KOPT-K1 (cell line): ENCODE measurements at regions not wholly inside any gene's neighbourhood (a gene's known extent, or its start where the extent isn't known, plus 50 kb on each side); places are given as distances from the start of the nearest gene placed in this dataset.
"Not testable (repeated sequence)": the region's sequence is repeated elsewhere in the genome, so short reads cannot be mapped to it uniquely, and the experiment has no call there.

Experiments used
- H3K27ac ChIP-seq: fragments of 200-600 bp; sonication (generic); 2 replicates; pipeline ENCODE4 v1.5.1; 2016; ENCODE audit warnings: antibody characterized with exemption, mild to moderate bottlenecking, low read depth, low read length; ENCODE audit not compliant: poor library complexity, severe bottlenecking
- H3K36me3 ChIP-seq: fragments of 200-600 bp; sonication (generic); 2 replicates; pipeline ENCODE4 v1.5.1; 2017; ENCODE audit warnings: antibody characterized with exemption, mild to moderate bottlenecking, low read length, moderate library complexity; ENCODE audit not compliant: insufficient read depth
- H3K9me3 ChIP-seq: fragments of 200-600 bp; sonication (generic); 2 replicates; pipeline ENCODE4 v1.5.1; 2017; ENCODE audit warnings: antibody characterized with exemption, low read length, mild to moderate bottlenecking; ENCODE audit not compliant: insufficient read depth, poor library complexity, severe bottlenecking

DNA sequence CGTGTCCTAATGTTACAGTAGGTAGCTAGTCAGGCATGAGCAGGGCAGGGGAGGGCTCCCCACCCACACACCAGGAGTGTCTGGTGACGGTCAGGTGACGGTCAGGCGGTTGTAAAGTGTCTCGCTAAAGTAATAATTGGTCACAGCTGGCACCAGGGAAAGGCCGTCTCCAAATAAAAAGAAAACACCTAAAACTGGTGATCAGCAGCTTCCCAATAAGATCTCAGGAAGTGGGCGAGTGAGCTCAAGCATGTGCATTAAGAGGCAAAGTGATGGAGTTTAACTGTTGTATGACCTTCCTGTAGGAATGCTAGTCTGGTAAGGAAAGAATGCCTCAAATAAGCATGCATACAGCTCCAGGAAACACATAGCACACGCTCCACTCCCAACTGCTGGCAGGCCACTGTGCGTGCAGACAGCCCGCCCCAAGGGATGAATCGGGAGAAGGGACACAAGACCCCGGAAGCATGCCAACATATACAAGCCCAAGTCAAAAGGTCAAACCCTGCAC lies 177.1 kb downstream of the RNF144A start:
- no peak overlapping the region for H3K27ac ChIP-seq
- H3K36me3 ChIP-seq, result no peaks in the 10 kb centered on the region
- H3K9me3 ChIP-seq, result no peaks in the 10 kb centered on the region

GRCh38 chr2:7096726-7097352 lies 179.6 kb downstream of the RNF144A start:
- Histone ChIP-seq H3K9me3 (no peaks in the 10 kb centered on the region), H3K36me3 (no peaks in the 10 kb centered on the region), H3K27ac (no peak overlapping the region)

GRCh38 chr2:7097353-7097895 lies 180.2 kb downstream of the RNF144A start:
- Histone ChIP-seq H3K9me3 (no peaks in the 10 kb centered on the region), H3K27ac (no peak overlapping the region), H3K36me3 (no peaks in the 10 kb centered on the region)

DNA sequence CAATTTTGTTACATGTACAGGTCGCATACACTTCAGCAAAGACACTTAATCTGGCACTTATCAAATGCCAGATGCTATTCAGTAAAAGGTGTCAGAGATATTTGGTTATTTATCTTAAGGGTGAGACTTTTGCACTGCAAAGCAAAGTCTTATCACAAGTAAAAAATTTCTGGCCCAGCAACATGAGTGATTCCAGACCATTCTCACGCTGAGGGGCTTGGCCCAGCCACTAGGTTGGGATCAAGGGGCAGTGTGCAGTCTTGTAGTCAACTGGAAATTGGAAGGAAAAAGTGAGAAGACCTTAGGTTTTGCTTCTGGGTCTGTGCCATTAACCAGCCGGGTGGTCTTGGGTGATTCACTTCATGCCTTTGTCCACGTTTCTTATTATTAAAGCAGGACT lies 181.6 kb downstream of the RNF144A start:
- Histone ChIP-seq H3K27ac (no peak overlapping the region), H3K9me3 (no peaks in the 10 kb centered on the region), H3K36me3 (no peaks in the 10 kb centered on the region)

GRCh38 chr2:7099687-7100086 lies 182.5 kb downstream of the RNF144A start:
- not testable (repeated sequence) for H3K36me3 ChIP-seq, H3K9me3 ChIP-seq, H3K27ac ChIP-seq

- Histone ChIP-seq H3K27ac (no peak overlapping the region), H3K36me3 (no peaks in the 10 kb centered on the region), H3K9me3 (no peaks in the 10 kb centered on the region)
Measured at GRCh38 chr2:7102826-7103225, 185.6 kb downstream of the RNF144A start.

DNA sequence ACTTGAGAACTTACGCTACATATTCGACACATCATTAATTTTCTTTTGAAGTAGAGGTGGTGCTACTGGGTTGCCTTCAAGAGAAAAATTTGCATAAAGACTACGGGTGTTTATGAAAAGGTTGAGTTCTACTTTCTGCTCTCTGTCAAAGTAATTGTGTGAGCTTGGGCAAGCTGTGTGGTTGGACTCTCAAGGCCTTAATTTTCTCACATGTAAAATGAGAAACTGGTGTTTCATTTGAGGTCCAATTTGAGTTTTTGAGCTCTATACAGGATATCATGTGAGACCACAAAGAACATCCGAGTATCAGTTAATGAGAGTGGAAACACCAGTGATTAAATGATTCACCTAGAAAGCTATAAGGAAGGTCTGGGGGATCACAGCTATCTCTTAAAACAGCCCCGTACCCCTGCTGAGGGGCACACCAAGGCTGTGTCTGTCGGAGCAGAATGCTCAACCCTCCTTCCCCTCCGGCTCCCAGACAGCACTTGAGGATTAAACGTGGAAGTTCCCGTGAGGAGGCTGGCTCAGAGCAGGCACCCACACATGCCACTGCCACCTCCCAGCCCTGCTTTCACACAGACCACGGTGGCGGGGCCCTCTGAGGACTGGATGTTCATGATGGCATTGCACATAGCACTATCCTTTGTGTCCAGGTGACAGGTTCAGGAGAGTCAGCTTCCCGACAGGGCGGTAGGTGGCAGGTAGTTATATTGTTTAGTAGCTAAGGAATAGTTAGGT lies 191.8 kb downstream of the RNF144A start:
- no peak overlapping the region for H3K27ac ChIP-seq
- H3K9me3 ChIP-seq, result peaks cover 4% of the 10 kb centered on the region
- H3K36me3 ChIP-seq, result no peaks in the 10 kb centered on the region

DNA sequence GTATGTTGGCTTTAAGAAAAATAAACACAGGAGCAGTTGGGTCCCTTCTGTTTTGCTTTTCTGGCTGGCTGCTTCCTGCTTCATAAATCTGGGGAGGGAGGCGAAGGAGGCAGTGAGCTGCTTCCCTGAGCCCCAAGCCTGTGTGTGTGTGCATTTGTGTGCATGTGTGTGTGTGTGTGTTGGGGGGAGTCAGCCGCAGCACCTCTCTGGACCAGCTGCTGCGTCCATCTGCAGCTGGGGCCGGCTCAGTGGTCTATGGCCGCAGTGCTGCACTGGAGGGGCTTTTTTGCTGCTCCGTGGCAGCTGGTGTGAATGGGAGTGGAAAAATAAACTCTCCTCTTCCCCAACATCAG lies 192.3 kb downstream of the RNF144A start:
- Histone ChIP-seq H3K36me3 (no peaks in the 10 kb centered on the region), H3K27ac (no peak overlapping the region), H3K9me3 (peaks cover 4% of the 10 kb centered on the region)

DNA sequence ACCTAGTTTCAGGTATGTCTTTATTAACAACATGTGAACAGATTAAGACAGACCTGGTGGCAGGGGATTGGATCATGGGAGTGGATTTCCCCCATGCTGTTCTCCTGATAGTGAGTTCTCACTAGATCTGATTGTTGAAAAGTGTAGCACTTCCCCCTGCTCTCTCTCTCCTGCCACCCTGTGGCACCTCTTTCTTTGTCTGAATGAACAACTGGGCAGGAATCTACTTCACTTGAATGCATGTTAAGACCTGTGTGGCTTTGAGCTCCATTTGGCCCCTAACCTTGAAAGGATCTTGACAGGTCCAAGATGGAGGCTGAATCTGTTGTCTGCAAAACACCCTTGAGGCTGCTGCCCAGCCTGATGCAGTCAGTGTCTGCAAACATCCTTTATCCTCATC lies 194.4 kb downstream of the RNF144A start:
- H3K36me3 ChIP-seq, result no peaks in the 10 kb centered on the region
- no peak overlapping the region for H3K27ac ChIP-seq
- peaks cover 4% of the 10 kb centered on the region for H3K9me3 ChIP-seq

DNA sequence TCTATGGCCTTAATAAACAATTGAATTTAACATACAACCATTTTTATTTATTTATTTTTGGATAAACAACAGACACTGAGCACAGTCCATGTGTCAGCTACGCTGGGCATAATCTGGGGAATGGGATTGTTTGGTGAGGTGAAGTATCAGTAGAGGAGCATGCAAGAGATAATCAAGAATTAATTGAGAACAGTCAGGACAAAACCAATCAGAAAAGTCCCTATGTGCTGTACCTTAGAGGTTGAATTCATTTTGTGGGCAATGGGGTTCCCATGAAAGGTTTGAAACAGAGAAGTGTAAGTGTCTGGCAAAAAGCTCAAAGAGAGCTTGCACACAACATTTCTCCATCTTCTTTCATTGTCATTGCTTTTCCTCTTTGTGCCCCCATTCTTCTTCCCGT lies 198.2 kb downstream of the RNF144A start:
- Histone ChIP-seq H3K36me3 (no peaks in the 10 kb centered on the region), H3K9me3 (peaks cover 4% of the 10 kb centered on the region), H3K27ac (no peak overlapping the region)

- Histone ChIP-seq H3K9me3 (peaks cover 4% of the 10 kb centered on the region), H3K27ac (no peak overlapping the region), H3K36me3 (no peaks in the 10 kb centered on the region)
Measured at GRCh38 chr2:7115906-7116305, 198.7 kb downstream of the RNF144A start.

GRCh38 chr2:7116511-7116910 lies 199.3 kb downstream of the RNF144A start:
- Histone ChIP-seq H3K27ac (no peak overlapping the region), H3K36me3 (no peaks in the 10 kb centered on the region), H3K9me3 (peaks cover 4% of the 10 kb centered on the region)

GRCh38 chr2:7117076-7117475 lies 199.9 kb downstream of the RNF144A start:
- Histone ChIP-seq H3K9me3 (peaks cover 4% of the 10 kb centered on the region), H3K27ac (no peak overlapping the region)

GRCh38 chr2:7118606-7119131 lies 201.5 kb downstream of the RNF144A start:
- Histone ChIP-seq H3K9me3 (peaks cover 4% of the 10 kb centered on the region), H3K27ac (no peak overlapping the region), H3K36me3 (no peaks in the 10 kb centered on the region)

More at GRCh38 chr2:7117076-7117475, 199.9 kb downstream of the RNF144A start:
- no peaks in the 10 kb centered on the region for H3K36me3 ChIP-seq

- Histone ChIP-seq H3K27ac (no peak overlapping the region), H3K36me3 (no peaks in the 10 kb centered on the region), H3K9me3 (no peaks in the 10 kb centered on the region)
Measured at GRCh38 chr2:7119132-7119835, 202.1 kb downstream of the RNF144A start.
